RWPE1 (cell line): ENCODE measurements at regions not wholly inside any gene's neighbourhood (a gene's known extent, or its start where the extent isn't known, plus 50 kb on each side); places are given as distances from the start of the nearest gene placed in this dataset.
A peak's percentile ranks its signal among the peaks of the same experiment; 100 is the strongest.
"Not testable (repeated sequence)": the region's sequence is repeated elsewhere in the genome, so short reads cannot be mapped to it uniquely, and the experiment has no call there.

ENCODE experiments used
- CTCF ChIA-PET: fragments of 350-600 bp; sonication (Branson Sonifier 250); formaldehyde crosslinking; extraction: SDS; loops from one replicate; lab custom pipeline; 2021; lab: Yijun Ruan, JAX
- POLR2A ChIA-PET: fragments of 400-600 bp; formaldehyde crosslinking; extraction: SDS; loops from one replicate; lab custom pipeline; 2020; ENCODE audit warnings: antibody characterized with exemption; ENCODE audit not compliant: low non-redundant PET; lab: Yijun Ruan, JAX
- DNase-seq: peaks from one replicate; pipeline ENCODE4 v3.0.0; 2012; ENCODE audit warnings: low spot score
- H3K27ac ChIP-seq: fragments of 450-650 bp; 2 replicates; pipeline ENCODE4 v1.5.1; 2017
- TF ChIP-seq, protein P1 (sequence below): fragments of 450-650 bp; conservative IDR thresholded peaks from 2 replicates; pipeline ENCODE4 v1.5.1; 2017; ENCODE audit warnings: low read depth, mild to moderate bottlenecking

DNA sequence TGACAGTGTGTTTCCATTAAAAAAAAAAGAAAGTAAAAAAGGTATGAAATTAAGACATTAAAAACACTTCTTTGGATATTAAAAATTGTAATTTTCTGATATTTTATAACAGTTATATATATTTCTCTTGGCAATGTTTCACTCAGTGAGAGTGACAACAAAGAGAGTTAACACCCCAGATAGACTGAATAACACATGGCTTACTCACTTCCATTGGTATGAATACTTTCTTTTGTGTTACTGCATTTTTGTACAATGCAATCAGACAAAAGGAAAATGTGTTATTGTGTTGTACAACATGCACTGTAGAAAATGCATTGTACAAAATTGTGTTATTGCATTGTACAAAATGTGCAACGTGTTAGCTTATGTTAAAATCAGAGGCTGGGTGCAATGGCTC lies 676.6 kb upstream of the AMELY start:
- POLR2A ChIA-PET, result not testable (repeated sequence)

DNA sequence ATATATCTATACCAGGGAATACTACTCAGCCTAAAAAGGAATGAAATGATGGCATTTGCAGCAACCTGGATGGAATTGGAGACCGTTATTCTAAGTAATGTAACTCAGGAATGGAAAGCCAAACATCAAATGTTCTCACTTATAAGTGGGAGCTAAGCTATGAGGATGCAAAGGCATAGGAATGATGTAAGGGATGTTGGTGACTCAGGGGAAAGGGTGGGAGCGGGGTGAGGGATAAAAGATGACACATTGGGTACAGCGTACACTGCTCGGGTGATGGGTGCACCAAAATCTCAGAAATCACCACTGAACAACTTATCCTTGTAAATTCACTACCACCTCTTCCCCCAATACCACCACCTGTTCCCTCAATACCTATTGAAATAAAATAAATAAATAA lies 651.0 kb upstream of the AMELY start:
- TF ChIP-seq, protein P1, sequence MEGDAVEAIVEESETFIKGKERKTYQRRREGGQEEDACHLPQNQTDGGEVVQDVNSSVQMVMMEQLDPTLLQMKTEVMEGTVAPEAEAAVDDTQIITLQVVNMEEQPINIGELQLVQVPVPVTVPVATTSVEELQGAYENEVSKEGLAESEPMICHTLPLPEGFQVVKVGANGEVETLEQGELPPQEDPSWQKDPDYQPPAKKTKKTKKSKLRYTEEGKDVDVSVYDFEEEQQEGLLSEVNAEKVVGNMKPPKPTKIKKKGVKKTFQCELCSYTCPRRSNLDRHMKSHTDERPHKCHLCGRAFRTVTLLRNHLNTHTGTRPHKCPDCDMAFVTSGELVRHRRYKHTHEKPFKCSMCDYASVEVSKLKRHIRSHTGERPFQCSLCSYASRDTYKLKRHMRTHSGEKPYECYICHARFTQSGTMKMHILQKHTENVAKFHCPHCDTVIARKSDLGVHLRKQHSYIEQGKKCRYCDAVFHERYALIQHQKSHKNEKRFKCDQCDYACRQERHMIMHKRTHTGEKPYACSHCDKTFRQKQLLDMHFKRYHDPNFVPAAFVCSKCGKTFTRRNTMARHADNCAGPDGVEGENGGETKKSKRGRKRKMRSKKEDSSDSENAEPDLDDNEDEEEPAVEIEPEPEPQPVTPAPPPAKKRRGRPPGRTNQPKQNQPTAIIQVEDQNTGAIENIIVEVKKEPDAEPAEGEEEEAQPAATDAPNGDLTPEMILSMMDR, result no peak
- POLR2A ChIA-PET, result no interaction called here
- CTCF ChIA-PET, result no interaction called here
- H3K27ac ChIP-seq, result no peak overlapping the region
- DNase-seq, result no peak

More for the DNA sequence above, 676.6 kb upstream of the AMELY start:
- CTCF ChIA-PET, DNase-seq, H3K27ac ChIP-seq: not testable (repeated sequence)

DNA sequence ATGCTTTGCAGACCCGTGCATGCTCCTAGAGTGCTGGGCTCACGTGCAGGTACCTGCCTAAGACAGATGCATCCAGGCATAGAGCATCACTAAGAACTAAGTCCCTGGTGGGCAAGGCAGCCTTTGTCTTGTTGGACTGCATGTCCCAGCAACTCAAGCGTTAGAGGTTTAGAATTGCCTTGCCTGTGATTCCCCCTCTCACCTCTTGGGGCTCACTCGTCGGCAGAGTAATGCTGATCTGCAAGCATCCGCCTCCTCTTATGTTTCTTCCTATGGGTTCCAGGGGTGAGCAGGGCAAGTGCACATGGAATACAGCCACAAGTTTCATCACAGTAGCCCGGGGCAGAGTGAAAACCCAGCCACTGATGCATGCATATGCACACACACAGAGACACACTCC lies 646.1 kb upstream of the AMELY start:
- TF ChIP-seq, protein P1, result no peak
- ChIA-PET POLR2A (no interaction called here), CTCF (no interaction called here)
- no peak for DNase-seq
- no peak overlapping the region for H3K27ac ChIP-seq

DNA sequence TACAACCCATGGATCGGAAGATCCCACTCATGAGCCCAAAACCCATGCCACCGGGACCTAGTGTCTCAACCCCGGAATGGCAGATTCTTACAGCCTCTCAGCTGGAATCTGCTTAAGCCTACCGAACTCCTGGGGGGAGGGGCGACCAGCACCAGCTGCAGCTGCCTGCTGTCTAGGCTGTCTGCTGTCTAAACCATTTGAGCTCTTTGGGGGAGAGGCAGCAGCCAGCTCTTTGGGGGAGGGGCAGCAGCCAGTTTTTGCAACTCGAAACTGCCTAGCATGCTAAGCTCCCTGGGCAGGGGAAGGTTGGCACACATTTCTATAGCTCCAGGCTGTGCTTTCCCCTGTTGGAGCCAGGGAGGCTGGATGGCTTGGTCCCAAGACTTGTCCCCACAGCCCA lies 643.5 kb upstream of the AMELY start:
- ChIA-PET POLR2A (no interaction called here), CTCF (no interaction called here)
- TF ChIP-seq, protein P1, result no peak
- H3K27ac ChIP-seq, result no peak overlapping the region
- no peak for DNase-seq

DNA sequence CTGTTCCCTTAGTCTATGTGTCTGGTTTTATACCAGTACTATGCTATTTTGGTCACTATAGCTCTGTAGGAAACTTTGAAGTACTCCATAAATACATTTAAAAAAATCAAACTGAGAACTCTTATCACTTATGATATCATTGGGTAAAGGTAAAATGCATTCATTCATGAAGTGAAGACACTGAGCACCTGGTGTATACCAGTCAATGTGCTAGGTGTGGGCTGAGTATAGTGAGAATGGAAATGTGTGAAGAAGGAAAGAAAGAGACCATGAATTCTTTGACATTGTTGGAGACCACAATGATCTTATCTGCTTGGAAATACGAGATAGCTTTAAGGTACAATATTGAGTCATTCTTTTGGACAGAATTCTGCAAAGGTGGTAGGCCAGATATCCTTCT lies 633.5 kb upstream of the AMELY start:
- TF ChIP-seq, protein P1, result no peak
- no peak for DNase-seq
- CTCF ChIA-PET, result no interaction called here
- no peak overlapping the region for H3K27ac ChIP-seq
- POLR2A ChIA-PET, result no interaction called here

DNA sequence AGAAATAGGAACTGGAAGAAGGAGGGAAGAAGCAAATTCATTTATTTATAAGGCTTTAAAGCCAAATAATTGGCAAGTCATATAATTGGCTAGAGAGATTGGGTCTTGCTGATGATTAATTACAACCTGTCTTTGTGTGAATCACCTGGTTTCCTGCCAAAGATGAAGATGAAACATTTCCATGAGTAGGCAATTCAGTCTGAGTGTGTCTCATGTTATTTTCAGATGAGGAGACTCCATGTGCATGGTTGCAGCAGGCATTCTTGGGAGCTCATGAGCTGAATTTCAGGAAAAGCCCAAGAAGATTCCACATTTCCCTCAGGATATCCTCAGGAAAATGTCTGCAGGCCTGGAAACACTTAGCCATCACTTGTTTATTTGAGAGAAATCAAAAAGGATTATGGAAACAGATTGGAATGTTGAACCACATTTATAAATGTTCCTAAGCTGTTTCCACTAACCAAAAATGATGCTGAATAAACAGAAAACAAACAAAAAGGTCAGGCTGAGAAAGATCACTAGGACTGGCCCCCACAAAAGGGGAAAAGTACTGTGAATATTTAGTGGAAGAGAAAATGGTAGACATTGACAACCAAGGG lies 632.7 kb upstream of the AMELY start:
- TF ChIP-seq, protein P1, result no peak
- H3K27ac ChIP-seq, result no peak overlapping the region

DNA sequence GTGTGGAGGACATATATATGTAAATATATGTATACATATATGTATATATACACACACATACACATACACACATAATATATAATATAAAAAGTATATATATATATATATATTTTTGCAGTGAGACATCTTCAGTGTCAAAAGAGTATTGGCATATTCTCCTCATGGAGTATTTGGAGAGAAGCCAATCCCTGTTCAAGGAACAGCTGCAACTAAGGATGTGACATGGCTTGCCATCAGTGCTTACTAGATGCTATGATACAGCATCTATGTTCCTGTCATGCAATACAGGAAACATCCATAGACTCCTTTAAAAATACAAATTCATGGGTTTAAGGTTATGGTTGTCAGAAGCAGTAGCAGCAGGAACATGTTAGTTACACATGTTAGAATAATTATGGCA lies 632.0 kb upstream of the AMELY start:
- ChIA-PET CTCF (no interaction called here), POLR2A (no interaction called here)
- H3K27ac ChIP-seq, result no peak overlapping the region
- TF ChIP-seq, protein P1, result no peak
- no peak for DNase-seq

More for the DNA sequence above, 632.7 kb upstream of the AMELY start:
- peak; percentile 1 for DNase-seq
- CTCF ChIA-PET, result no interaction called here
- POLR2A ChIA-PET, result no interaction called here
